H1 (cell line): ENCODE measurements at regions not wholly inside any gene's neighbourhood (a gene's known extent, or its start where the extent isn't known, plus 50 kb on each side); places are given as distances from the start of the nearest gene placed in this dataset.

Experiments used
- CTCF ChIA-PET: fragments of 300-600 bp; sonication (Branson Sonifier 250); formaldehyde crosslinking; loops from one replicate; lab custom pipeline; 2021; ENCODE audit not compliant: partially characterized antibody; lab: Charles Lee
- POLR2A ChIA-PET: fragments of 300-600 bp; sonication (Branson Sonifier 250); formaldehyde crosslinking; loops from one replicate; lab custom pipeline; 2021; ENCODE audit warnings: inconsistent platforms; ENCODE audit not compliant: partially characterized antibody; lab: Charles Lee
- DNase-seq, 2 experiments: peaks; one replicate each; pipeline versions ENCODE4 v3.0.0 to v3.0.0-alpha.2; 2010 to 2022; ENCODE audit warnings: low spot score in 2 of 2, low read depth in 1 of 2, mixed read lengths in 1 of 2
- FAIRE-seq: peaks from 2 replicates; lab custom pipeline; 2011; peaks lifted over from hg19 to GRCh38; lab: Jason Lieb, UNC
- H2AFZ ChIP-seq: 2 replicates; pipeline ENCODE4 v1.8.1; 2012; ENCODE audit warnings: low read length, inconsistent platforms
- H2AK5ac ChIP-seq: 2 replicates; pipeline ENCODE4 v1.6.1; 2013; ENCODE audit warnings: low read depth, low read length
- H2BK120ac ChIP-seq: replicated peaks from 2 replicates; pipeline ENCODE3; 2013; ENCODE audit warnings: low read depth, low read length, inconsistent platforms
- H2BK12ac ChIP-seq: 2 replicates; pipeline ENCODE4 v1.6.1; 2013; ENCODE audit warnings: low read depth, low read length
- H2BK15ac ChIP-seq: 2 replicates; pipeline ENCODE4 v1.6.1; 2013; ENCODE audit warnings: low read length
- H2BK20ac ChIP-seq: 2 replicates; pipeline ENCODE4 v1.6.1; 2013; ENCODE audit warnings: low read length
- H2BK5ac ChIP-seq: 2 replicates; pipeline ENCODE4 v1.6.1; 2013; ENCODE audit warnings: low read depth, low read length
- H3K14ac ChIP-seq: 2 replicates; pipeline ENCODE4 v1.6.1; 2013; ENCODE audit warnings: inconsistent platforms; ENCODE audit not compliant: insufficient read length
- H3K18ac ChIP-seq: 2 replicates; pipeline ENCODE4 v1.6.1; 2013; ENCODE audit warnings: low read length; ENCODE audit errors: extremely low read depth
- H3K23ac ChIP-seq: 2 replicates; pipeline ENCODE4 v1.6.1; 2013; ENCODE audit warnings: inconsistent platforms; ENCODE audit not compliant: insufficient read length
- H3K23me2 ChIP-seq: 2 replicates; pipeline ENCODE4 v1.6.1; 2013; ENCODE audit warnings: low read depth, low read length
- H3K27ac ChIP-seq: 2 replicates; pipeline ENCODE4 v1.6.1; 2011; ENCODE audit warnings: low read depth, low read length, inconsistent platforms
- H3K27me3 ChIP-seq, 4 experiments: replicated peaks in 1 of 4; 1 replicate in 1 of 4; 2 replicates in 3 of 4; pipeline versions ENCODE4 v1.6.1 to v1.8.1; 2011 to 2013; ENCODE audit warnings: low read length in 3 of 4, mild to moderate bottlenecking in 3 of 4, inconsistent platforms in 2 of 4, mixed read lengths in 2 of 4, moderate library complexity in 1 of 4; ENCODE audit not compliant: control insufficient read depth in 3 of 4, insufficient read depth in 3 of 4; ENCODE audit errors: extremely low read depth in 1 of 4
- H3K36me3 ChIP-seq, 4 experiments: 2 replicates each; pipeline versions ENCODE4 v1.6.1 to v1.8.1; 2011 to 2013; ENCODE audit warnings: mild to moderate bottlenecking in 4 of 4, low read length in 3 of 4, moderate library complexity in 2 of 4, control low read depth in 1 of 4, inconsistent platforms in 1 of 4; ENCODE audit not compliant: insufficient read depth in 4 of 4, control insufficient read depth in 2 of 4
- H3K4ac ChIP-seq: replicated peaks from 2 replicates; pipeline ENCODE3; 2013; ENCODE audit warnings: low read length, low read depth, mixed read lengths, inconsistent platforms; ENCODE audit not compliant: insufficient read length
- H3K4me1 ChIP-seq, 4 experiments: replicated peaks in 1 of 4; 1 replicate in 1 of 4; 2 replicates in 3 of 4; pipeline versions ENCODE4 v1.6.1 to v1.8.1; 2011 to 2013; ENCODE audit warnings: low read length in 3 of 4, inconsistent platforms in 2 of 4, mixed read lengths in 1 of 4; ENCODE audit not compliant: insufficient read depth in 4 of 4, control insufficient read depth in 3 of 4
- H3K4me2 ChIP-seq, 2 experiments: 2 replicates each; pipeline versions ENCODE4 v1.6.1 to v1.8.1; 2011 to 2013; ENCODE audit warnings: low read depth in 2 of 2, low read length in 2 of 2, control low read depth in 1 of 2, inconsistent platforms in 1 of 2, mild to moderate bottlenecking in 1 of 2; ENCODE audit not compliant: insufficient read depth in 1 of 2
- H3K4me3 ChIP-seq, 4 experiments: fragments of 200-600, 300-600 bp in 1 of 4; sonication (generic), shearing (Covaris generic), sonication (Bioruptor Twin) in 1 of 4; 2 replicates each; pipeline versions ENCODE4 v1.5.1 to v1.8.1; 2011 to 2016; ENCODE audit warnings: low read length in 4 of 4, low read depth in 3 of 4, control low read depth in 2 of 4, inconsistent platforms in 2 of 4, mild to moderate bottlenecking in 2 of 4, mixed read lengths in 1 of 4, moderate library complexity in 1 of 4; ENCODE audit not compliant: insufficient read depth in 2 of 4; ENCODE audit errors: extremely low read depth in 1 of 4
- H3K56ac ChIP-seq: replicated peaks from 2 replicates; pipeline ENCODE3; 2013; ENCODE audit warnings: low read depth, mild to moderate bottlenecking, mixed read lengths, low read length, inconsistent platforms; ENCODE audit not compliant: insufficient read length
- H3K79me1 ChIP-seq: 2 replicates; pipeline ENCODE4 v1.6.1; 2013; ENCODE audit warnings: low read depth, low read length, control low read depth
- H3K79me2 ChIP-seq, 2 experiments: 2 replicates each; pipeline versions ENCODE4 v1.6.1 to v1.8.1; 2012 to 2013; ENCODE audit warnings: low read length in 2 of 2, mild to moderate bottlenecking in 2 of 2, inconsistent platforms in 1 of 2; ENCODE audit not compliant: insufficient read depth in 2 of 2, control insufficient read depth in 1 of 2
- H3K9ac ChIP-seq, 4 experiments: replicated peaks in 1 of 4; 1 replicate in 1 of 4; 2 replicates in 3 of 4; pipeline versions ENCODE4 v1.6.1 to v1.8.1; 2011 to 2013; ENCODE audit warnings: low read depth in 3 of 4, low read length in 3 of 4, control low read depth in 2 of 4, mild to moderate bottlenecking in 2 of 4, moderate library complexity in 2 of 4, inconsistent platforms in 1 of 4; ENCODE audit errors: extremely low read depth in 1 of 4
- H3K9me3 ChIP-seq, 2 experiments: 2 replicates each; pipeline versions ENCODE4 v1.6.1 to v1.8.1; 2012 to 2013; ENCODE audit warnings: mild to moderate bottlenecking in 2 of 2, moderate library complexity in 2 of 2, control low read depth in 1 of 2, inconsistent platforms in 1 of 2, low read depth in 1 of 2, low read length in 1 of 2, mixed read lengths in 1 of 2; ENCODE audit not compliant: insufficient read depth in 2 of 2
- H4K20me1 ChIP-seq, 2 experiments: replicated peaks in 1 of 2; 2 replicates each; pipeline versions ENCODE3 to v1.8.1; 2011 to 2013; ENCODE audit warnings: inconsistent platforms in 2 of 2, low read length in 2 of 2, mild to moderate bottlenecking in 1 of 2; ENCODE audit not compliant: insufficient read depth in 2 of 2, control insufficient read depth in 1 of 2
- H4K5ac ChIP-seq: 2 replicates; pipeline ENCODE4 v1.6.1; 2013; ENCODE audit warnings: low read length, low read depth, mixed read lengths, inconsistent platforms; ENCODE audit not compliant: insufficient read length
- H4K8ac ChIP-seq: 2 replicates; pipeline ENCODE4 v1.8.0; 2013; ENCODE audit warnings: mild to moderate bottlenecking, moderate library complexity, low read length, inconsistent platforms; ENCODE audit not compliant: insufficient read depth; ENCODE audit errors: extremely low read depth
- H4K91ac ChIP-seq: replicated peaks from 2 replicates; pipeline ENCODE3; 2013; ENCODE audit warnings: low read length, mixed read lengths, inconsistent platforms; ENCODE audit not compliant: insufficient read length
- BCL11A ChIP-seq, 2 experiments: IDR thresholded peaks; one replicate each; pipeline ENCODE4 v1.6.1; 2011; ENCODE audit warnings: low read depth in 2 of 2, low read length in 2 of 2, mild to moderate bottlenecking in 2 of 2
- E2F6 ChIP-seq: IDR thresholded peaks from 2 replicates; pipeline ENCODE4 v1.6.1; 2012; ENCODE audit warnings: inconsistent platforms
- JUND ChIP-seq: IDR thresholded peaks from 2 replicates; pipeline ENCODE4 v1.6.1; 2011; ENCODE audit warnings: mild to moderate bottlenecking, improper control_type of control experiment, low read length
- POLR2AphosphoS5 ChIP-seq: IDR thresholded peaks from 2 replicates; pipeline ENCODE4 v1.6.1; 2011; ENCODE audit warnings: low read depth, low read length
- SP1 ChIP-seq: IDR thresholded peaks from 2 replicates; pipeline ENCODE4 v1.6.1; 2011; ENCODE audit warnings: low read depth, low read length
- WGBS, 2 experiments: shearing (Covaris generic) in 1 of 2; methylation state at CpG; one replicate each; pipeline versions ENCODE4 v1.1.6 to v1.1.7; 2013 to 2015; ENCODE audit warnings: low lambda C conversion rate in 2 of 2, mixed read lengths in 2 of 2, inconsistent platforms in 1 of 2, low coverage in 1 of 2, missing lambda C conversion rate in 1 of 2; ENCODE audit not compliant: insufficient replicate concordance in 2 of 2, insufficient coverage in 1 of 2, insufficient read length in 1 of 2; ENCODE audit errors: extremely low coverage in 1 of 2, missing lambda C conversion rate in 1 of 2; 5-methylcytosine and 5-hydroxymethylcytosine counted together

- no peak overlapping the region for H3K56ac ChIP-seq
- H3K79me2 ChIP-seq = no peaks in the 10 kb centered on the region
- H3K23me2 ChIP-seq = no peaks in the 10 kb centered on the region
- no peak for FAIRE-seq
- H3K18ac ChIP-seq = no peak overlapping the region
- ChIA-PET CTCF (interaction anchor here (0.8 to 1.1 kb wide), 2 partner anchors 18 to 81 kb away, joined by 3 read pairs; no protein-coding TSS in a partner anchor), POLR2A (no interaction called here)
- H3K14ac ChIP-seq = no peak overlapping the region
- no peaks in the 10 kb centered on the region for H3K36me3 ChIP-seq
- no peak overlapping the region for H4K91ac ChIP-seq
- H3K27ac ChIP-seq = no peak overlapping the region
- H2BK5ac ChIP-seq = no peak overlapping the region
- H2BK12ac ChIP-seq = no peak overlapping the region
- no peak overlapping the region for H2BK15ac ChIP-seq
- H4K8ac ChIP-seq = no peak overlapping the region
- H3K9ac ChIP-seq = no peak overlapping the region
- no peak overlapping the region for H3K4ac ChIP-seq
- no peak overlapping the region for H2BK20ac ChIP-seq
- H3K23ac ChIP-seq = no peak overlapping the region
- no peaks in the 10 kb centered on the region for H3K27me3 ChIP-seq
- H3K9me3 ChIP-seq = no peaks in the 10 kb centered on the region
- no peaks in the 10 kb centered on the region for H3K79me1 ChIP-seq
- no peak overlapping the region for H2AK5ac ChIP-seq
- H4K5ac ChIP-seq = no peak overlapping the region
- no peak for DNase-seq
- no peak overlapping the region for H3K4me3 ChIP-seq
- H4K20me1 ChIP-seq = no peaks in the 10 kb centered on the region
- H3K4me2 ChIP-seq = no peak overlapping the region
- no peaks in the 10 kb centered on the region for H3K4me1 ChIP-seq
- WGBS, 2 experiments = 90% methylated on average over 4 of the region's 4 CpGs; no CpG with 5 or more reads in 1 of the 2 experiments
- H2BK120ac ChIP-seq = no peak overlapping the region
- no peak overlapping the region for H2AFZ ChIP-seq
- no peak for TF ChIP-seq E2F6
- TF ChIP-seq SP1 = no peak
- no peak for TF ChIP-seq POLR2AphosphoS5
- no peak for TF ChIP-seq BCL11A (IDR thresholded peaks at IDR 0.05; ENCODE audit: low read depth in 2 of 2, low read length in 2 of 2)
- no peak for TF ChIP-seq JUND
These were observed 319.6 kb upstream of the SP8 start for GRCh38 chr7:21106296-21106732.
